ENCODE measurements at regions not wholly inside any gene's neighbourhood (a gene's known extent, or its start where the extent isn't known, plus 50 kb on each side); places are given as distances from the start of the nearest gene placed in this dataset.

DNA sequence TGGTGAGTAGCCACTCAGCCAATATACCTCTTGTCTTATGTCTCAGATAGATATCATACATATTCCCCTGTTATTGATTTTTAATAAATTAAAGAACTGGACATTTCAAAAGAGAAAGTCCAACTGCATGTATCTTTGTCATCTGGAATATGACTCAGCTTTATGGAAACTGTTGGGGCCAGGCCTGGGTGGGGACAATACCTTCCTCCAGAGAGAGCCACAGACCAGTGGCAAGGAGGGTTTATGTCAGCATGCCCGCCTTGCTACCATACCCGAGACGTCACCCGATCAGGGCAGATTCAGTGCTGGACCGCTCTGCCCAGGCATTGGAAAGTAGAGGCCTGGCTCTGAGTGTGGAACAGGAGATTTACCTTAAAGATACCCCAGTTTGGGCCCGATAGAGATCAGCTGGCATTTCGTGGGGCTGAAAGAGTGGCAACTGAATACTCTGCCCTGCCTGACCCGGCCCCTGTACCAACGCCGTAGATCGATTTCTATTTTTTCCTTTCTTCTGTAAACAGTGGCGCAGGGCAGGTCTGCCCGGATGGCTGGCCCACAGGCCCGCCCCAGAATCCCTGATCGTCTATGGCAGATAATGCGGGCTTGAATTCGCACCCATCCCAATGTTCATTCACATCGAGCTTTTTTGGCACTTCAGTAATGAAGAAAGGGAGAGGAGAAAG, 158.6 kb downstream of the SALL1 start:
- DNase-seq, result no peak

DNA sequence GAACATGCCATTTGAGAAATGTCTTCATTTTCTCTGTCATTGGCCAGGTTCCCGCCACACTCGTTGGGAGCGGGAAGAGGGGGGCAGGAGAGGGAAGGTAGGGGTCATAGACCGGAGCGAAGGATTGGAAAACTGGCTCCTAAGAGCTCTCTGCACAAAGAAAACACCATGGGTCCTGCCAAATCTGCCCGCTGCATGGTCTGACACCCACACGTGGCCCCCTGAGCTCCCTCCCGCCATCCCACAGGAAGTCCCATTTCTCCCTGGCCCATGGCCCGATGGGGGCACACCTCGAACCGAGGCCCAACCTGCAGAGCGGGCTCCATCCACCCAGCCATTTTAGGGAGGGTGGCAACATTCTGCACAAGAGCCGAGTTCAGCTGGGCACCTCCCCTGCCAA, 159.6 kb downstream of the SALL1 start:
- DNase-seq, result no peak

DNA sequence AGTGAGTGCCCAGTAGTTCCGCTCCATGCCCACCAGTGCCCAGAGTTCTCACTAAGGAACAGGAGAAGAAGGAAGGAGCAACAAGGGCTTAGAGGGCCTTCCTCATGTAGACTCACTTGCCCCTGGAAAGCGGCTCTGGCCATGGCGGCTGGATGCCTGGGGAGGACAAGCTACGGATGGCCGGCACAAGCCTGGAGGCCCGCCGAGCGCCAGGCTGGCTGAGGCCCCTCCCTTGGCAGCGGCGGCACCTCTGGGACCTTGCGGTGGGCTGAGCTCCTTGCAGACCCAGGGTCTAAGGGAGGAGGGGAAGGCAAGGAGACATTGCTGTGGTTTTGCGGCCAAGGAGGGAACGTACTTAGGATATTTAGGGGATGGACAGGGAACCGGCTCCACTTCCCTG, 160.1 kb downstream of the SALL1 start:
- no peak for DNase-seq

DNA sequence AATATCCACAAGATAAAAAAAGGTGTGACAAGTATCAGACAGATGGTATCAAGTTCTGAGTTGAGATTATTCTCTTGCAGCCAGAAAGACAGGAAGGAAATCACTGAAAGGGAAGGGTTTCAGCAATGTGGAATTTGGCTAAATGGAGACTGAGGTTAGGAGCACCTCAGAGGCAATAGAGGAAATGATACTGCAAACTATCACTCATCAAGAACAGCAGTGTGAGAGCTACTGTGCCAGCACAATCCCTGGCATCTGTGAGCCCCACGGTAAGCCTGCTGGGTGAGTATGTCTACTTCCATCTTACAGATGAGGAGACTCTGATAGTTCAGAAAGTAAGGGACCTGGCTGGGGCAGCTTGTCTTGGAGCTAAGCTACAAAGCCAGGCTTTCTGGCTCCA, 162.0 kb downstream of the SALL1 start:
- DNase-seq, result no peak

DNA sequence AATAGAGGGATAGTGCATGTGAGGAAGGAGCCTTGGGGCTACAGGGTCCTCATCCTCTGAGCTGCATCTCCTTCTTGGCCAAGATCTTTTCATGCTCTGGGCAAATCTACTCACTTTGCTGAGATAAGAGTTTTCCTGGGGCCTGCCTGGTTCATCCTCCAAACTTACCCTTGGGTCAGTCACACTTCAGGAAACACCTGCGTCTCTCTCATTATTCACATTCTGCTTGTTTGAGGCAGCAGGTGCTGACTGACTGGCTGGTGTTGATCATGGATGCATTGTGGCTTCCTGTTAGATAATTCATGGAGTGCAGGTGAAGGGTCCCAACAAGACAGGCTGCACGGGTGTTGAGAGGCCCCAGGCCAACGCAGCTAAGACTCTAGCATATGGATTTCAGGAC, 162.6 kb downstream of the SALL1 start:
- no peak for DNase-seq

DNA sequence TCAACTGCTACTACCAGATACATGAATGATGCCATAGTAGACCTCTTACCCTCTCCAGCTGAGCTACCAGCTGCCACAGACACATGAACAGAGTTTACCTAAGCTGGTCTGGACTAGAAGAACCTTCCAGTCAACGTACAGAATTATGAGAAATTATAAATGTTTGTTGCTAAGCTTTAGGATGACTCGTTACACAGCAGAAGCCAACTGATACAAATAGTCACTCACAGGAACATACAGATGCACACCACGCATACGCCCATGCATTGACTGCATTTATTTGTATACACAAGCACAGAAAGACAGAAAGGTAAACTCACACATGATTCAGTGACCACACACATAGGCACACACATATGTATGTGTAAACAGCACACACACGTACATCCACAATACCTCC, 164.6 kb downstream of the SALL1 start:
- DNase-seq, result no peak

DNA sequence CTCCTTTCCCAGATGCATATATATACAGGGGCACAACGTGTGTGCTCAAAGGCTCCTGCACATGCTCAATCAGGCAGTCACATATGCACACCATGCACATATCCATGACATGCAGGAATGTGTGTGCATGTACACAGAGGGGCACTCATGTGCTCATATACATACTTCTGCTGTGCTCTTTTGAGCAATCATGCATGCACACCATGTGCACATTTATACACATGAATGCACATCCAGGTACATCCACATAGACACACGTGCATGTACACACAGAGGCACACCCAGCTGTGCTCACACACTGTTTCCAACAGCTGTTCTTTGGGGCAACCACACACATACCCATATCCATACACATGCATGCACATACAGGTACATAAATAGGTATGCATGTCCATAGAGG, 165.3 kb downstream of the SALL1 start:
- DNase-seq, result no peak

DNA sequence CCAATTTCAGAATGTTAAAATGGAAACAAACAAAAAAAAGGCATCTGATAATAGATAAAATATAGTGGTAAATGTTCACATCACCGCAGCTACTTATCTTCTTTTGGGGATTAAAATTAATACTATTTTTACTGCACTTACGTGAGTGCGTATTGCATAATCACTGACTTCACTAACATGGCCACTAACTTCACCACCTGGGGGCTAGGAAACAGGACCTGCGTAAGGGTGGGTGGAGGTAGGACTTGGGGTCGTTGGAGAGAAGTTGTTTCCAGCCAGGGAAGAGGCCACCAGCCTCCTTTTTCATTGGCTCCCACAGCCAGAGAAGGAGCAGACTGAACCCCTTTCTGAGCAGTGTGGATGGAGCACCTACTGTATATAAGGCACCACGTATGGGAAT, 166.4 kb downstream of the SALL1 start:
- no peak for DNase-seq

DNA sequence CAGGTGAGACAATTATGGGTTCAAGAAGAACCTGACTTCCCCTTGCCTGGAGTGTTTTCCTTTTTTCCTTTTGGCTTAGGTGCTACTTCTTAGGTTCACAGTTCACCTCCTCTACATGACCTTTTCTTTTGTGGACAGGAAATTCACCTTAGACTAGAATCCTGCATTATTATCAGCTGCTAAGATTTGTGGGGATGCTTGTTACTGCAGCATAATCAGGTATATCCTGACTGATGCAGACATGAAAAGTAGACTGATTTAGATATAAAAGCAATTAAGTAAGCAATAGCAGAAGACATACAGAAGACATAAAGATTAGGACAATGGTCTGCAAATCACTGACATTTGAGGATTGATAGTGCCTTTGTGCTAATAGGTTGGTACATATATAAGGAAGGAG, 168.3 kb downstream of the SALL1 start:
- DNase-seq, result no peak

DNA sequence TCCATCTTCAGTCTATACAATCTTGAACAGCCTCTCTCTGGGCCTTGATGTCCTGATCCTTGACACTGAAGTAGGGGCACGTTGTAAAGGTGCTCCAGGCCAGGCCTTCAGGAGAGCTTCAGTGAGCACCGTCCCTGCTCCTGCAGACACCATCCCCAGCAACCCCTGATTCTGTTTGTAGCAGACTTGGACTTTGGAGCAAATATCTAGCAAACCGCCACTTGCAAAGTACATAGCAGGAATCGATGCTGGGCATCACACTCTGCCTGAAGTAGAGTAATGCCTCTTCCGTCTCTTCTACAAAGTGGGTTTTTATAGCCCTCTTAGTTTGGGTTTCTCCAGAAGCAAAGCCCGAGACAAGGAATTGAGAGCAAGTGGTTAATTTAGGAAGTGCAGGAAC, 169.1 kb downstream of the SALL1 start:
- no peak for DNase-seq

DNA sequence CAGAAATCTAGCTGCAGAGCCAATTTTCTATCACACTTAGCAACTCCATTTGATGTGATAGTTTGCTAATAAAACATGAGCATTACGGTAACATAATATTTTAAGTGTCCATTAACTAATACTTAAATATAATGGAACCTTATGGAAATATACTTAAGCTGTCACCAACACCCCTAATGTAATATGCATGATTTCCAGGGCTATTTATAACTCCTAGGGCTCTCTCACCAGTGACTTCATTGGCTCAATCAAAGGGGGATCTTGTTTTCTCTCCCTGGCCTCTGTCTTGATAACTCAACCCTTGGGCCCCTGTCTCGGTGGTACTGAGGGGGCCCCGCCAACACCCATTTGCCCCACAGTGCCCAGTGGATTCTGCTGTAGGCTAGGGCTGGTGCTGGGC, 170.4 kb downstream of the SALL1 start:
- DNase-seq, result no peak

DNA sequence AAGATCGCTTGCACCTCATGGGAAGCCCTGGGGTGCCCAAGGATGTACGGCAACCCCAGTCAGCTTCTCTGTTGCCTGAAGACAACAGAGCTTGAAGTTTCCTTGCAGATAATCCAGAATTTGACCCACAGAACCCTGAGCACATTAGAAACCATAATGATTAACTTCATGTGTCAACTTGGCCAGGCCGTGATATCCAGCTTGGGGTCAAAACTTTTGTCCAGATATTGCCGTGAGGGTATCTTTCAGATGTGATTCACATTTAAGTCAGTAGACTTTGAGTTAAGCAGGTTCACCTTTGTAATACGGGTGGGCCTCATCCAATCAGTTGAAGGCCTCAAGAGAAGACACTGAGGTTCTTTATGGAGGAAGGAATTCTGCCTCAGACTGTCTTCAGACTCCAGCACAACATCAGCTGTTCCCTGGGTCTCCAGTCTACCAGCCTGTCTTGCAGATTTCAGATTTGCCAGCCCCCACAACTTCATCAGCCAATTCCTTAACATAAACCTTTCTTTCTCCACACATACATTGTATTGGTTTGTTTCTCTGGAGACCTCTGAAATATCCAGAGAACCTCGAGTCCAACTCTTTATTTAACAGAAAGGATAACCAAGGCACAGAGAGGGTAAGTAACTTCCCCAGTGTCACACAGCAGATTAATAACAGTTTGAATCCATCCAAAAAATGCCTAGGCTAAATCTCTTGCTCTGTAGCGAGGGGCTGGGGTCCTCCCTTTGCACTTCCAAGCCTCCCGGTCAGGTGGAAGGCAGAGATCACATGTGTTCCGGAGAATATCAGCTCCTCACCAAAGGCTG, 171.1 kb downstream of the SALL1 start:
- DNase-seq, result no peak

DNA sequence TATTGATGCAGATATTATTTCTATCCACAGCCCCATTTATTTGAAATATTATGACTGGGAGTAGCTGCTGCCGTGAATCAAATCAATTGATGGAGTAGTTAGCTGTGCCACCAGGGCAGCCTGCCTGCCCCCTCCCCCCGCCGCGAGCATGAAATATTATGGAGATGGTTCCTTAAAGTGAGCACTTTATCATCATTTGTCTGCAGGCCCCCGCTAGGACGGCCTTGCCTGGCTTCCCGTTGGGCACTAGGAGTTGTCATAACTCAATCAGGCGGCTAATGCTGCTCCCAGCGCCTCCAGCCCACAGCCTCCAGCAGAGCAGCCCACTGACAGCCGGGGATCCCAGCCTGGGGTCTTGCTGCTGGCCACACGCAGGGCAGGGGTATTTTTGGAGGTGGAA, 173.9 kb downstream of the SALL1 start:
- DNase-seq, result no peak

DNA sequence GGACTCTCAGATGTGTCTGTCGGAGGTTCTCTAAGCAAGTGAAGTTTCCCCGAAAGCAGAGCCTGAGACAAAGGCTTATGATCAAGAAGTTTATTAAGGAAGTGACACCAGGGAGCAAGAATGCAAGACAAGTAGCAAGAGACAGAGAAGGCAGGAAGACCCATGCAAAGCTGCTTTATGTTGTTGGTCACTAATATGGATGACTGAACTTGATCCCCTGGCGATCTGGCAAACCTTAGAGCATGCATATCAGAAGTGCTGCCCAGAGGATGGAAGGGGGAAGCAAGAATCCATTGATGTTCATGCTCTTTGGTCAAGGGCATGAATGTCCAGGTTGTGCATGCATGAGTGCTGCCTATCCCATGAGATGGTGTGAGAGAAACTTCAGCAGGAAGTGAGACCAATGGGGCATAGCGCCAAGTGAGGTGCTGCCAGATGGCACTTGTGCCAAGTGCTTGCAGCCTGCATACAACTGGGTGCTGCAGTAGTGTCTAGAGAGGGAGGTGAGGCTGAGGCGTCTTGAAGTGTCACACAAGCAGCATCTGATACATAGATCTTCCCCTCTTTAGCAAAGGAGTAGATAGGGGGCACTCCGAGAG, 176.5 kb downstream of the SALL1 start:
- no peak for DNase-seq

DNA sequence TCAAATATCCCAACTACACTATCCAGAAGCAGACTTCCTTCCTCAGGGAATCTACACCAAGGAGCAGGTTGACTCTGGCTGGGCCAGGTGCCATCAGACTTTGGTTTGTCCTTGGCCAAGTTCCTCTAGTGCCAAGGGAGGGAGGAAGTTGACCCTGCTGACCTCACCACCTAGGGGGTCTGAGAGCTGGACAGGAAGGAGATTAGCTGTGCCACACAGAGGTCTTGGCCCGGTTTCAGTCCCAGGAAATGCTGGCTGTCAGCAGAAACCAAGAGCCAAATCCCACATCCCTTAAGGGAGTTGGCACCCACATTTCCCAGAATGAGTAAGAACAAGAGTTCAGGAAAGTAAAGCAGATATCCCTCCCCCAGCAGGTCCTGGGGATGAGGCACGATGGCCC, 178.2 kb downstream of the SALL1 start:
- no peak for DNase-seq

DNA sequence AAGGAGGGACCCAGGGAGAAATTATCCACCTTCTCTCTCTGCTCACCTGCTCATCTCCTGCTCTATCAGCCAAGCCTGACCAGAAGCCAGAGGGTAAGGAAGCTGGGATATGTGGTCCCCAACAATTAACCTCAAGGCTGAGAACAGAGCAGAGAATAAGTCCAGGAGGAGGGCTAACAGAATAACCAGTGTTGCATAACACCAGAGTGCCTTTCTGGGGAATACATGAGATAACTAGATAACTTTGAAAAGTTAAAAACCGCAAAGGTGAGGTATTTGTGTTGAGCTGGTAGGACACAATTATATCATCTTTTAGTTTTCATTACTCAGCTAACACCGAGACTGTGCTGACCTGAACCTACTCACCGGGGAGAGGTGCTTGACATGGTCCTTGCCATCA, 180.8 kb downstream of the SALL1 start:
- DNase-seq, result no peak

DNA sequence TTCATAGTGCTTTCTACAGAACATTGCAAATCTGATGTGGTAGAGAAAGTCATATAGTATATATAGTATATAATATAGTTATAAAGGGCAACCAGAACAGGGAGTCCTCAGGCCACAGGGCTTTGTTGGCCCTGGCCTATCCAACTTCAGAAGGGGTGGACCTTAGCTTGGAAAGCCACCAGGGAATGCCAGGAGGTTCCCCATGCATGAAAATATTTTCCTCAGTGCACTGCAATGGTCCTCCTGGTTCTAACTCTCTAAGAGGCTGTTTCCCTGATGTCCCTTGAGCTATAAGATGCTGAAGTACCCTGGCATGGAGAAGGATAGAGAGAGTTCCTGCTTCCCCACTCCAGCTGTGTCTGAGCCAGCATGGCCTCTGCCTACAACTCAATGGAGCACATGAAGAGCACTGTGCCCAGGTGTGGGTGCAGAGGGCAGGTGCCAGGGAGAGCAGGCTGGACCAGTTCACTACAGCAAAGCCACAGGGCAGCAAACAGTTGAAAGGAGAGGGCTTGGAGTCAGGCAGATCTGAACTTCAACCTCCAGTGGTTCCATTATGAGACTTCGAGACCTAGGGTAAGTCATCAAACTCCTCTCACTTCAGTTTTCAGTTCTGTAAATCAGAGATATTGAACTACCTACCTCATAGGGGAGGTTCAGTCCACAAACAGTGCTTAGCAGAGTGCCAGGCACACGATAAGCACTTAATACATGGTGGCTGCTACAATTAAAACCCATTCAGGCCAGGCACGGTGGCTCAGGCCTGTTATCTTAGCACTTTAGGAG, 183.1 kb downstream of the SALL1 start:
- DNase-seq, result no peak

DNA sequence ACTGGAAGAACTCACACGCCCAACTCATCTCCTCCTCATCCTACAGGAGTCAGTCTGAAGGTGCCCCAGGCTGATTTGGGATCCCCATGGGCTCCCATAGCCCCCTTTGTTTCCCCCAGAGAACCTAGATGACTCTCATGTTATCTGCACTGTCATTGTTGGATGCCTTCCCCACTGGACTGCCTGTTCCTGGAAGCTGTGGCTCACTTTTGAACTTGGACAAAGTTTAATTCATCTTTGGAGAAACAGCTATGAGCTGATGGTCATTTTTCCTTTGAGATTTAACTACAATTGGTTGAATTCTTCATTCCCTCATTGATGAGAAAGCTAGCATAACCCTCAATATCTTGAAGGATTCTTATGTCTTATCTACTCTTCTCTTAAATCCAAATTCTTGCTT, 186.6 kb downstream of the SALL1 start:
- DNase-seq, result no peak

DNA sequence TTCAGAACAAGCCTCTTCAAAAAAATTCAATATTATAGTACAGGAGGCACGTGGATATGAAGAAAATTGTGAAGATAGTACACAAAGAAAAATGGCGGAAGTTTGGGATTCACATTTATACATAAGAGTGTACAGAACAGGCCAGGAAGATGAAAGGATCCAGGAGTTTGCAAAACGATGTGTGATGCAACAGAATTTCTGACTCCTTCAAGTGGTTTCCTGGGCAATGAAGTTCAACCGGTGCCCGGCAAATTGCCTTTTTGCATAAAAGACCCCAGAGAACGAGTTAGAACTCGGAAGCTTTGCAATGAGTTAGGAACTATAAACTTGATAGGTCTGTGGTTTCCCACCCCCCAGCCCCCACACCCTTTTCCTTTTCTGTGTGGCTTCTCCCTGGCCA, 189.1 kb downstream of the SALL1 start:
- DNase-seq, result no peak

DNA sequence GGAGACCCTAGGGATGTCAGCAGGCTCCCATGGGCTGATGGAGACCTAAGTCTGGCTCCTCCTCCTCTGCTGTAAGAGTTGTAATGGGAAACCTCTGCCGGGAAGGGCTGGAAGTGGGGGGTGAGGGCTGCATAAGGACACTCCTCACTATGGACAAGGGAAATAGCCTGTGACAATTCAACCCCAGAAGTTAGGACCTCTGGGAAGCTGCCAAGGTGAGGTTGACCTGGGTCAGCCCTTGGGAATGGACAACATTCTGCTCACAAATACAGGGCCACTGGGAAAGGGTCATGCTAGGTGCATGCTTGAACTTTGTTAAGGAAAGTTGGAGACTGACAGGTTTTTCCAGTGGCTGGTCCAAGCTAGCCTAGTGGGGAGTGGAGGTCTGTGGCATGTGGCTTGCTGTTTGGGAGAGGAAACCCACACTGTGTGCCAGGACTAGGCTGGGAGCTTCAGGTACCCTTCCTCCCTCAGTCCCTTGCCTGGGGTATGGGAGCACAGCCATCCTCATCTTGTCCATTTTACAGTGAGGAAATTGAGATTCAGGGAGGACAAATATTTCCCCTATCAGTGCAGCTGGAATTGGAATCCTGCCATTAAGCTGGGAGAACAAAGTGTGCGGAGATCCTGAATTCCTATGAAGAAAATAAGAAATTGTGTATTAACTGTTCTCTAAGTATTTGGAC, 190.4 kb downstream of the SALL1 start:
- DNase-seq, result no peak

DNA sequence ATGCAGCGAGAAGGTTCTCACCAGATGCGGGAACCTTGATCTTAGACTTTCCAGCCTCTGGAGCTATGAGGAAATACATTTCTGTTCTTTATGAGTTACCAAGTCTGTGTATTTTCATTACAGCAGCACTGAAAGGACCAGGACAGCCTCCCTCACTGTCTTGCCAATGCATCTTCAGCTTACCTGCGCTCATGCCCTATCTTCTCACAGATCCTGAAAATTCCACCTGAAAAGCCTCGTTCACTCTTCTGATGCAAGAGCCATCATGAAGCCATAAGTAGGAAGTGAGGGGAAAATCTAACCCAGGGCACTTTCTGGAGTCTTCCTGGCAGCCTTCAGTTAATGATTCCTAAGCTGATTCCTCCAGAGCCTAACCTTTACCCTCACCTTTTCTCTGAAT, 194.0 kb downstream of the SALL1 start:
- DNase-seq, result no peak

DNA sequence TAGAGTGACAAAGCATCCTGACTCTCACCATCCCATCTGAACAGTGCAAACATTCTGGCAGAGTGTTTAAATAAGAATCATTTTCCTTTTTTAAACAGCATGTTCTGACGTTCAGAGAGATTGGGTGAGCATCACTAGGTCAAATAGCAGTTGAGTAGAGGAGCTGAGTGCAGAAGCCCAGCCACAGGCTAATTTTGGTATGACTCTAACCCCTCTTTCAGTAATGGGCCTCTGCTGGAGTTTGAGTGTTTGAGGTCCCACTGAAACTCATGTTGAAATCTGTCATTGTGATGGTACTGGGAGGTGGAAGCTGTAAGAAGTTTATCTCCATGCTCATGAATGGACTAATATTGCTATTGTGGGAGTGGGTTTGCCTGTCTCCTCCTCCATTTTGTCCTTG, 194.4 kb downstream of the SALL1 start:
- DNase-seq, result no peak

DNA sequence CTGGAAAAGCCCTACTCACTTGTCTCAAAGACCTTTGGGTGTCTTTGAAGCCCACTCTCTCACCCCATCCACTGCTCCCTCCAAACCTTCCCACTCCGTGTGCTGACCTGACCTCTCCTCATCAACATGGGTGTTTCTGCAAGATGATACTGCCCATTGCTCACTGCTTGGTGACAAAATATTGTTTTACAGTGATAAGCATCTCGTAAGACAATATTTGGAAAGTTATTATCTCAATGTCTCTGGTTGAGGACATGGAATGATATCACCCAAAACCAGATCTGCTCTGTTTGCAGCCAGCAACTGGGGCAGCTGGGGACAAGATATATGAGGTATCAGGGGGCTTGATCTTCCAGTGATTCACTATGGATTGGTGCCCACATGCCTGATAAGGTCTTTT, 195.8 kb downstream of the SALL1 start:
- DNase-seq, result no peak
